Fibroblast of upper back skin (primary cell): ENCODE measurements at regions not wholly inside any gene's neighbourhood (a gene's known extent, or its start where the extent isn't known, plus 50 kb on each side); places are given as distances from the start of the nearest gene placed in this dataset.
"Not testable (repeated sequence)": the region's sequence is repeated elsewhere in the genome, so short reads cannot be mapped to it uniquely, and the experiment has no call there.

Experiments used
- DNase-seq: peaks from one replicate; pipeline ENCODE4 v3.0.0-alpha.2; 2013

GRCh38 chr5:89181546-89181945, 298.6 kb upstream of the MEF2C start:
- DNase-seq = no peak

GRCh38 chr5:89179731-89180130, 296.7 kb upstream of the MEF2C start:
- DNase-seq = no peak

- DNase-seq = no peak
Measured at GRCh38 chr5:89178541-89178940, 295.6 kb upstream of the MEF2C start.

- DNase-seq = no peak
Measured at GRCh38 chr5:89173528-89173927, 290.5 kb upstream of the MEF2C start.

- no peak for DNase-seq
Measured at GRCh38 chr5:89168766-89169165, 285.8 kb upstream of the MEF2C start.

- not testable (repeated sequence) for DNase-seq
Measured at GRCh38 chr5:89164703-89165102, 281.7 kb upstream of the MEF2C start.

- no peak for DNase-seq
Measured at GRCh38 chr5:89156226-89156625, 273.2 kb upstream of the MEF2C start.

GRCh38 chr5:89147031-89147430, 264.0 kb upstream of the MEF2C start:
- peak; percentile 64 for DNase-seq

- no peak for DNase-seq
Measured at GRCh38 chr5:89137148-89137547, 254.2 kb upstream of the MEF2C start.

GRCh38 chr5:89133975-89134374, 251.0 kb upstream of the MEF2C start:
- peak; percentile 5 for DNase-seq

- no peak for DNase-seq
Measured at GRCh38 chr5:89133129-89133528, 250.1 kb upstream of the MEF2C start.

- DNase-seq = no peak
Measured at GRCh38 chr5:89130851-89131250, 247.9 kb upstream of the MEF2C start.

- peak; percentile 11 for DNase-seq
Measured at GRCh38 chr5:89129941-89130340, 247.0 kb upstream of the MEF2C start.

GRCh38 chr5:89128906-89129625, 246.1 kb upstream of the MEF2C start:
- DNase-seq = no peak

GRCh38 chr5:89128092-89128491, 245.1 kb upstream of the MEF2C start:
- peak; percentile 46 for DNase-seq

GRCh38 chr5:89127191-89127590, 244.2 kb upstream of the MEF2C start:
- DNase-seq = no peak

- DNase-seq = no peak
Measured at GRCh38 chr5:89125372-89125771, 242.4 kb upstream of the MEF2C start.

- DNase-seq = no peak
Measured at GRCh38 chr5:89123581-89123980, 240.6 kb upstream of the MEF2C start.

GRCh38 chr5:89120719-89121118, 237.7 kb upstream of the MEF2C start:
- no peak for DNase-seq

GRCh38 chr5:89117124-89117644, 234.2 kb upstream of the MEF2C start:
- no peak for DNase-seq

GRCh38 chr5:89110916-89111646, 228.1 kb upstream of the MEF2C start:
- no peak for DNase-seq

- no peak for DNase-seq
Measured at GRCh38 chr5:89106480-89106879, 223.5 kb upstream of the MEF2C start.

GRCh38 chr5:89105836-89106235, 222.9 kb upstream of the MEF2C start:
- peak; percentile 62 for DNase-seq

GRCh38 chr5:89105171-89105695, 222.2 kb upstream of the MEF2C start:
- peak; percentile 61 for DNase-seq
